ENCODE measurements at regions not wholly inside any gene's neighbourhood (a gene's known extent, or its start where the extent isn't known, plus 50 kb on each side); places are given as distances from the start of the nearest gene placed in this dataset.

- TF ChIP-seq, protein P1, sequence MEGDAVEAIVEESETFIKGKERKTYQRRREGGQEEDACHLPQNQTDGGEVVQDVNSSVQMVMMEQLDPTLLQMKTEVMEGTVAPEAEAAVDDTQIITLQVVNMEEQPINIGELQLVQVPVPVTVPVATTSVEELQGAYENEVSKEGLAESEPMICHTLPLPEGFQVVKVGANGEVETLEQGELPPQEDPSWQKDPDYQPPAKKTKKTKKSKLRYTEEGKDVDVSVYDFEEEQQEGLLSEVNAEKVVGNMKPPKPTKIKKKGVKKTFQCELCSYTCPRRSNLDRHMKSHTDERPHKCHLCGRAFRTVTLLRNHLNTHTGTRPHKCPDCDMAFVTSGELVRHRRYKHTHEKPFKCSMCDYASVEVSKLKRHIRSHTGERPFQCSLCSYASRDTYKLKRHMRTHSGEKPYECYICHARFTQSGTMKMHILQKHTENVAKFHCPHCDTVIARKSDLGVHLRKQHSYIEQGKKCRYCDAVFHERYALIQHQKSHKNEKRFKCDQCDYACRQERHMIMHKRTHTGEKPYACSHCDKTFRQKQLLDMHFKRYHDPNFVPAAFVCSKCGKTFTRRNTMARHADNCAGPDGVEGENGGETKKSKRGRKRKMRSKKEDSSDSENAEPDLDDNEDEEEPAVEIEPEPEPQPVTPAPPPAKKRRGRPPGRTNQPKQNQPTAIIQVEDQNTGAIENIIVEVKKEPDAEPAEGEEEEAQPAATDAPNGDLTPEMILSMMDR (IDR thresholded peaks at IDR 0.05): no peak
- no peak for TF ChIP-seq POLR2AphosphoS5 (IDR thresholded peaks at IDR 0.05; ENCODE audit: insufficient read depth in 1 of 2, low read depth in 1 of 2)
- TF ChIP-seq POLR2A (IDR thresholded peaks at IDR 0.05): no peak
These were observed 150.0 kb downstream of the VCX3A start for GRCh38 chrX:6384921-6385320.

Measured in vagina (tissue), 2 donors.